Adrenal gland (tissue), 9 donors: ENCODE measurements at regions not wholly inside any gene's neighbourhood (a gene's known extent, or its start where the extent isn't known, plus 50 kb on each side); places are given as distances from the start of the nearest gene placed in this dataset.

Source experiments
- DNase-seq, 7 donors: peaks; one replicate each; pipeline ENCODE4 v3.0.0-alpha.2; 2019 to 2020
- H3K27ac ChIP-seq, 5 donors: fragments of 200-600 bp; sonication (generic) in 4 of 5; 1 replicate in 3 of 5; 2 replicates in 2 of 5; pipeline versions ENCODE4 v1.5.1 to v1.8.0; 2016 to 2020; ENCODE audit warnings: mild to moderate bottlenecking in 1 of 5
- H3K27me3 ChIP-seq: fragments of 200-600 bp; 2 replicates; pipeline ENCODE4 v1.8.0; 2021
- H3K36me3 ChIP-seq, 2 donors: fragments of 200-600 bp; replicated peaks in 1 of 2; 1 replicate in 1 of 2; 2 replicates in 1 of 2; pipeline versions ENCODE4 v1.5.1 to v1.8.0; 2018 to 2022
- H3K4me1 ChIP-seq, 2 donors: fragments of 200-600 bp; replicated peaks in 1 of 2; 1 replicate in 1 of 2; 2 replicates in 1 of 2; pipeline versions ENCODE4 v1.5.1 to v1.8.0; 2018 to 2021
- H3K4me3 ChIP-seq, 4 donors: fragments of 200-600 bp; sonication (generic) in 3 of 4; one replicate each; pipeline ENCODE4 v1.5.1; 2016 to 2018
- H3K9me3 ChIP-seq, 3 donors: fragments of 200-600 bp; sonication (generic) in 1 of 3; replicated peaks in 1 of 3; 1 replicate in 2 of 3; 2 replicates in 1 of 3; pipeline versions ENCODE4 v1.5.1 to v1.8.0; 2016 to 2021
- CTCF ChIP-seq, 6 experiments: fragments of 450-650 bp in 4 of 6; fragments of 200-600 bp in 2 of 6; sonication (generic) in 1 of 6; IDR thresholded peaks; 1 replicate in 5 of 6; 2 replicates in 1 of 6; pipeline versions ENCODE4 v1.5.1 to v1.8.0; 2016 to 2021; ENCODE audit warnings: antibody characterized with exemption in 6 of 6, mild to moderate bottlenecking in 2 of 6, moderate library complexity in 1 of 6
- POLR2A ChIP-seq, 2 donors: fragments of 450-650 bp; IDR thresholded peaks; one replicate each; pipeline ENCODE4 v1.6.1; 2017; ENCODE audit warnings: antibody characterized with exemption in 2 of 2, mild to moderate bottlenecking in 2 of 2, moderate library complexity in 1 of 2
- WGBS, 4 donors: extraction: QIAGEN DNeasy Blood & Tissue Kit in 2 of 4; methylation state at CpG; one replicate each; pipeline versions ENCODE4 v1.1.5 to v1.1.7; 2013 to 2017; 5-methylcytosine and 5-hydroxymethylcytosine counted together
- intact Hi-C, 2 donors: fragments of 100-400 bp; cut with DNase I; formaldehyde crosslinking; loops; one replicate each; pipeline versions ENCODE4 v1.14.1 to v1.15.0; 2022 to 2023
- donor health status: healthy with polysubstance abuse.
- donor health status: Bipolar disorder and iron deficiency.
- donor health status: DM: yes; HTN: yes; CAD: no.
- donor health status: DM: no; HTN: no; CAD: no.
- donor health status: DM: no; HTN: no; CAD: no.

GRCh38 chr1:42096554-42096953, 56.7 kb upstream of the GUCA2B start:
- no peak overlapping the region for H3K4me3 ChIP-seq
- H3K27ac ChIP-seq = no peak overlapping the region
- 50 to 64% (median 57%) methylated on average over 1 of the region's 1 CpG for WGBS, 4 donors
- intact Hi-C loops = no loop called here
- H3K36me3 ChIP-seq = no peaks in the 10 kb centered on the region
- no peak for DNase-seq
- H3K4me1 ChIP-seq = no peaks in the 10 kb centered on the region
- no peak for TF ChIP-seq POLR2A (IDR thresholded peaks at IDR 0.05)
- TF ChIP-seq CTCF (IDR thresholded peaks at IDR 0.05) = no peak
- no peaks in the 10 kb centered on the region for H3K9me3 ChIP-seq
- H3K27me3 ChIP-seq = no peaks in the 10 kb centered on the region

GRCh38 chr1:42089246-42089645, 64.0 kb upstream of the GUCA2B start:
- TF ChIP-seq CTCF (IDR thresholded peaks at IDR 0.05) (no peak), POLR2A (IDR thresholded peaks at IDR 0.05) (no peak)
- Histone ChIP-seq H3K27me3 (no peaks in the 10 kb centered on the region), H3K27ac (no peak overlapping the region), H3K36me3 (no peaks in the 10 kb centered on the region), H3K4me1 (no peaks in the 10 kb centered on the region), H3K9me3 (peaks cover 0 to 15% (median 8%) of the 10 kb centered on the region in 3 donors), H3K4me3 (no peak overlapping the region)
- WGBS, 4 donors = 60 to 76% (median 71%) methylated on average over 2 of the region's 2 CpGs
- no peak for DNase-seq
- intact Hi-C loops = no loop called here

- intact Hi-C loops = no loop called here
- Histone ChIP-seq H3K9me3 (peaks cover 0 to 15% (median 8%) of the 10 kb centered on the region in 3 donors), H3K4me1 (no peaks in the 10 kb centered on the region), H3K27ac (no peak overlapping the region), H3K27me3 (no peaks in the 10 kb centered on the region), H3K4me3 (no peak overlapping the region), H3K36me3 (no peaks in the 10 kb centered on the region)
- no peak for DNase-seq
- TF ChIP-seq POLR2A (IDR thresholded peaks at IDR 0.05) (no peak), CTCF (IDR thresholded peaks at IDR 0.05) (no peak)
Measured at GRCh38 chr1:42086146-42086545, 67.1 kb upstream of the GUCA2B start.

GRCh38 chr1:42085596-42085995, 67.6 kb upstream of the GUCA2B start:
- H3K9me3 ChIP-seq = peaks cover 0 to 15% (median 6%) of the 10 kb centered on the region in 3 donors

More at GRCh38 chr1:42085596-42085995, 67.6 kb upstream of the GUCA2B start:
- intact Hi-C loops = no loop called here
- Histone ChIP-seq H3K27ac (no peak overlapping the region), H3K4me1 (no peaks in the 10 kb centered on the region), H3K36me3 (no peaks in the 10 kb centered on the region), H3K27me3 (no peaks in the 10 kb centered on the region), H3K4me3 (no peak overlapping the region)
- 8 to 23% (median 15%) methylated on average over 1 of the region's 1 CpG for WGBS, 4 donors
- no peak for DNase-seq
- TF ChIP-seq CTCF (IDR thresholded peaks at IDR 0.05) (no peak), POLR2A (IDR thresholded peaks at IDR 0.05) (no peak)
